T-helper 2 cell treated with Interferon-gamma antibody and Interleukin-4, amounts not matched to agents 100 ng/mL and 5 ng/mL, for 36 hours (primary cell): ENCODE measurements at regions not wholly inside any gene's neighbourhood (a gene's known extent, or its start where the extent isn't known, plus 50 kb on each side); places are given as distances from the start of the nearest gene placed in this dataset.

Experiments
- intact Hi-C: fragments of 100-400 bp; cut with micrococcal nuclease; formaldehyde crosslinking; loops from one replicate; pipeline ENCODE4 v1.15.1; 2023

GRCh38 chr6:54009052-54009654 lies 102.1 kb upstream of the MLIP start:
- intact Hi-C loops = no loop called here

- intact Hi-C loops = no loop called here
These were observed 100.6 kb upstream of the MLIP start for GRCh38 chr6:54010340-54011276.

GRCh38 chr6:54011277-54011648 lies 100.0 kb upstream of the MLIP start:
- intact Hi-C loops = no loop called here

- intact Hi-C loops = no loop called here
These were observed 97.3 kb upstream of the MLIP start for GRCh38 chr6:54013966-54014365.

GRCh38 chr6:54014440-54014839 lies 96.8 kb upstream of the MLIP start:
- intact Hi-C loops = no loop called here

GRCh38 chr6:54017877-54018276 lies 93.4 kb upstream of the MLIP start:
- intact Hi-C loops = no loop called here

- intact Hi-C loops = no loop called here
These were observed 92.5 kb upstream of the MLIP start for GRCh38 chr6:54018722-54019121.

GRCh38 chr6:54019860-54020259 lies 91.4 kb upstream of the MLIP start:
- intact Hi-C loops = no loop called here

GRCh38 chr6:54020334-54020733 lies 90.9 kb upstream of the MLIP start:
- intact Hi-C loops = no loop called here

- intact Hi-C loops = no loop called here
These were observed 84.4 kb upstream of the MLIP start for GRCh38 chr6:54026652-54027400.

GRCh38 chr6:54028170-54028569 lies 83.1 kb upstream of the MLIP start:
- intact Hi-C loops = no loop called here

GRCh38 chr6:54029187-54029586 lies 82.1 kb upstream of the MLIP start:
- intact Hi-C loops = no loop called here

- intact Hi-C loops = no loop called here
These were observed 80.1 kb upstream of the MLIP start for GRCh38 chr6:54031169-54031568.

- intact Hi-C loops = no loop called here
These were observed 73.9 kb upstream of the MLIP start for GRCh38 chr6:54037277-54037779.

- intact Hi-C loops = no loop called here
These were observed 70.7 kb upstream of the MLIP start for GRCh38 chr6:54040545-54040944.

- intact Hi-C loops = no loop called here
These were observed 70.0 kb upstream of the MLIP start for GRCh38 chr6:54041239-54041638.

- intact Hi-C loops = no loop called here
These were observed 67.9 kb upstream of the MLIP start for GRCh38 chr6:54043360-54043759.

- intact Hi-C loops = no loop called here
These were observed 67.2 kb upstream of the MLIP start for GRCh38 chr6:54044059-54044458.

- intact Hi-C loops = no loop called here
These were observed 62.5 kb upstream of the MLIP start for GRCh38 chr6:54048782-54049181.

GRCh38 chr6:54050750-54051149 lies 60.5 kb upstream of the MLIP start:
- intact Hi-C loops = no loop called here

- intact Hi-C loops = no loop called here
These were observed 57.3 kb upstream of the MLIP start for GRCh38 chr6:54053881-54054391.

- intact Hi-C loops = no loop called here
These were observed 55.1 kb upstream of the MLIP start for GRCh38 chr6:54056105-54056504.
